H9 (cell line): ENCODE measurements at regions not wholly inside any gene's neighbourhood (a gene's known extent, or its start where the extent isn't known, plus 50 kb on each side); places are given as distances from the start of the nearest gene placed in this dataset.

Experiments
- DNase-seq: peaks from one replicate; pipeline ENCODE4 v3.0.0-alpha.2; 2017
- H2AFZ ChIP-seq: one replicate; pipeline ENCODE4 v1.6.1; 2013; ENCODE audit warnings: mild to moderate bottlenecking, low read length, control low read depth, moderate library complexity
- H2AK5ac ChIP-seq: 2 replicates; pipeline ENCODE4 v1.6.1; 2013; ENCODE audit warnings: low read length, control low read depth, mixed read lengths; ENCODE audit not compliant: insufficient read length
- H2BK120ac ChIP-seq: one replicate; pipeline ENCODE4 v1.6.1; 2013; ENCODE audit warnings: low read depth, mild to moderate bottlenecking, low read length, control low read depth, inconsistent platforms; ENCODE audit not compliant: poor library complexity, severe bottlenecking
- H2BK12ac ChIP-seq: 2 replicates; pipeline ENCODE4 v1.6.1; 2013; ENCODE audit warnings: low read length, control low read depth, mixed read lengths, low read depth; ENCODE audit not compliant: insufficient read length
- H2BK15ac ChIP-seq: 2 replicates; pipeline ENCODE4 v1.6.1; 2013; ENCODE audit warnings: low read depth, low read length, control low read depth
- H2BK20ac ChIP-seq: one replicate; pipeline ENCODE4 v1.6.1; 2013; ENCODE audit warnings: low read depth, mild to moderate bottlenecking, low read length, control low read depth, inconsistent platforms; ENCODE audit not compliant: poor library complexity, severe bottlenecking
- H2BK5ac ChIP-seq: 2 replicates; pipeline ENCODE4 v1.6.1; 2013; ENCODE audit warnings: low read length, control low read depth, mixed read lengths; ENCODE audit not compliant: insufficient read length
- H3K14ac ChIP-seq: 2 replicates; pipeline ENCODE4 v1.6.1; 2013; ENCODE audit warnings: low read length, control low read depth; ENCODE audit not compliant: insufficient read depth
- H3K18ac ChIP-seq: 2 replicates; pipeline ENCODE4 v1.6.1; 2013; ENCODE audit warnings: low read depth, mild to moderate bottlenecking, mixed read lengths, low read length, control low read depth; ENCODE audit not compliant: insufficient read length
- H3K23ac ChIP-seq: 2 replicates; pipeline ENCODE4 v1.6.1; 2013; ENCODE audit warnings: low read length, control low read depth, mixed read lengths, low read depth; ENCODE audit not compliant: insufficient read length
- H3K23me2 ChIP-seq: 2 replicates; pipeline ENCODE4 v1.6.1; 2013; ENCODE audit warnings: low read depth, mild to moderate bottlenecking, mixed read lengths, low read length, control low read depth; ENCODE audit not compliant: insufficient read length, poor library complexity, severe bottlenecking
- H3K27ac ChIP-seq: 2 replicates; pipeline ENCODE4 v1.5.1; 2013; ENCODE audit warnings: low read length, control low read depth, mixed read lengths, low read depth; ENCODE audit not compliant: insufficient read length
- H3K27me3 ChIP-seq: 2 replicates; pipeline ENCODE4 v1.6.1; 2013; ENCODE audit warnings: low read length, control low read depth, inconsistent platforms; ENCODE audit not compliant: insufficient read depth
- H3K4ac ChIP-seq: 2 replicates; pipeline ENCODE4 v1.6.1; 2013; ENCODE audit warnings: low read depth, mild to moderate bottlenecking, control low read depth, inconsistent platforms, low read length, moderate library complexity
- H3K4me1 ChIP-seq: 2 replicates; pipeline ENCODE4 v1.6.1; 2013; ENCODE audit warnings: low read length, control low read depth, inconsistent platforms; ENCODE audit not compliant: insufficient read depth
- H3K4me2 ChIP-seq: 2 replicates; pipeline ENCODE4 v1.6.1; 2013; ENCODE audit warnings: low read length, control low read depth, mixed read lengths; ENCODE audit not compliant: insufficient read length, insufficient read depth
- H3K56ac ChIP-seq: 2 replicates; pipeline ENCODE4 v1.6.1; 2013; ENCODE audit warnings: low read depth, mild to moderate bottlenecking, mixed read lengths, low read length, control low read depth; ENCODE audit not compliant: insufficient read length
- H3K79me1 ChIP-seq: 2 replicates; pipeline ENCODE4 v1.6.1; 2013; ENCODE audit warnings: low read depth, mild to moderate bottlenecking, moderate library complexity, low read length, control low read depth, inconsistent platforms; ENCODE audit not compliant: insufficient read depth, poor library complexity, severe bottlenecking
- H3K79me2 ChIP-seq: 2 replicates; pipeline ENCODE4 v1.6.1; 2013; ENCODE audit warnings: low read length, control low read depth, inconsistent platforms; ENCODE audit not compliant: insufficient read depth
- H3K9ac ChIP-seq: 2 replicates; pipeline ENCODE4 v1.6.1; 2013; ENCODE audit warnings: low read length, control low read depth, mixed read lengths; ENCODE audit not compliant: insufficient read length; ENCODE audit errors: extremely low read depth
- H3K9me3 ChIP-seq: one replicate; pipeline ENCODE4 v1.6.1; 2013; ENCODE audit warnings: low read depth, low read length, inconsistent platforms; ENCODE audit not compliant: control insufficient read depth
- H3T11ph ChIP-seq: one replicate; pipeline ENCODE4 v1.6.1; 2013; ENCODE audit warnings: mild to moderate bottlenecking, low read length, control low read depth, inconsistent platforms
- H4K20me1 ChIP-seq: one replicate; pipeline ENCODE4 v1.6.1; 2013; ENCODE audit not compliant: control insufficient read depth, insufficient read length, insufficient read depth
- H4K5ac ChIP-seq: 2 replicates; pipeline ENCODE4 v1.6.1; 2013; ENCODE audit warnings: low read depth, mild to moderate bottlenecking, mixed read lengths, low read length, control low read depth; ENCODE audit not compliant: insufficient read length
- H4K8ac ChIP-seq: replicated peaks from 2 replicates; pipeline ENCODE4 v1.6.1; 2013; ENCODE audit warnings: low read length, control low read depth, mixed read lengths, low read depth; ENCODE audit not compliant: insufficient read length
- H4K91ac ChIP-seq: 2 replicates; pipeline ENCODE4 v1.6.1; 2013; ENCODE audit warnings: low read depth, mild to moderate bottlenecking, moderate library complexity, mixed read lengths, low read length, control low read depth; ENCODE audit not compliant: insufficient read length
- H3K27ac Mint-ChIP-seq, 3 experiments: 2 replicates in 2 of 3; 3 replicates in 1 of 3; pipeline ENCODE4 v1.8.0; 2020 to 2021; ENCODE audit warnings: mixed read lengths in 3 of 3, mild to moderate bottlenecking in 1 of 3, moderate library complexity in 1 of 3
- H3K27me3 Mint-ChIP-seq: 2 replicates; pipeline ENCODE4 v1.8.0; 2021; ENCODE audit warnings: low read depth, mild to moderate bottlenecking, moderate library complexity, mixed read lengths
- H3K36me3 Mint-ChIP-seq, 3 experiments: 2 replicates in 2 of 3; 3 replicates in 1 of 3; pipeline ENCODE4 v1.8.0; 2020 to 2021; ENCODE audit warnings: low read depth in 3 of 3, mixed read lengths in 3 of 3; ENCODE audit not compliant: insufficient read depth in 1 of 3
- H3K4me1 Mint-ChIP-seq, 2 experiments: 2 replicates each; pipeline ENCODE4 v1.8.0; 2020; ENCODE audit warnings: mixed read lengths in 2 of 2
- H3K4me3 Mint-ChIP-seq, 2 experiments: 2 replicates in 1 of 2; 3 replicates in 1 of 2; pipeline ENCODE4 v1.8.0; 2020 to 2021; ENCODE audit warnings: mild to moderate bottlenecking in 2 of 2, mixed read lengths in 2 of 2, moderate library complexity in 1 of 2
- H3K9me3 Mint-ChIP-seq, 2 experiments: 2 replicates in 1 of 2; 3 replicates in 1 of 2; pipeline ENCODE4 v1.8.0; 2020; ENCODE audit warnings: mild to moderate bottlenecking in 2 of 2, mixed read lengths in 2 of 2, moderate library complexity in 1 of 2
- WGBS: extraction: QIAGEN DNeasy Blood & Tissue Kit; methylation state at CpG from one replicate; pipeline ENCODE4 v1.1.7; 2013; ENCODE audit warnings: missing lambda C conversion rate, low lambda C conversion rate, mixed read lengths; ENCODE audit not compliant: insufficient read length; ENCODE audit errors: extremely low coverage; 5-methylcytosine and 5-hydroxymethylcytosine counted together
- TF ChIP-seq, protein P1 (sequence below): fragments of 200-600 bp; sonication (generic); conservative IDR thresholded peaks from 3 replicates; pipeline ENCODE4 v1.8.0; 2021; ENCODE audit warnings: antibody characterized with exemption, mild to moderate bottlenecking

- no peak overlapping the region for H4K8ac ChIP-seq
- H3K27me3 Mint-ChIP-seq = peaks cover 9% of the 10 kb centered on the region
Observed at GRCh38 chr20:60204601-60205000, 246.4 kb downstream of the CDH26 start.

More at GRCh38 chr20:60204601-60205000, 246.4 kb downstream of the CDH26 start:
- no peak for DNase-seq
- Histone ChIP-seq H3K27me3 (no peaks in the 10 kb centered on the region), H2AK5ac (no peak overlapping the region), H3K56ac (no peak overlapping the region), H3K79me1 (no peaks in the 10 kb centered on the region), H2BK5ac (no peak overlapping the region), H3K18ac (no peak overlapping the region), H3K9ac (no peak overlapping the region), H2BK12ac (no peak overlapping the region), H3K14ac (no peak overlapping the region), H4K5ac (no peak overlapping the region), H3K4me2 (no peak overlapping the region), H3K23ac (no peak overlapping the region), H3K9me3 (no peaks in the 10 kb centered on the region), H3T11ph (no peak overlapping the region), H3K4ac (no peak overlapping the region), H2AFZ (no peak overlapping the region), H4K20me1 (no peaks in the 10 kb centered on the region), H2BK20ac (no peak overlapping the region), H2BK15ac (no peak overlapping the region), H3K27ac (no peak overlapping the region), H4K91ac (no peak overlapping the region), H3K4me1 (no peaks in the 10 kb centered on the region), H3K79me2 (no peaks in the 10 kb centered on the region), H2BK120ac (no peak overlapping the region), H3K23me2 (no peaks in the 10 kb centered on the region)
- WGBS = no CpG with 5 or more reads among the region's 4 CpGs
- no peak overlapping the region for H3K27ac Mint-ChIP-seq
- peaks cover under 1 to 1% of the 10 kb centered on the region in 2 experiments; a peak in 2 of 5 replicates for H3K9me3 Mint-ChIP-seq
- H3K4me3 Mint-ChIP-seq = no peak overlapping the region
- TF ChIP-seq, protein P1, sequence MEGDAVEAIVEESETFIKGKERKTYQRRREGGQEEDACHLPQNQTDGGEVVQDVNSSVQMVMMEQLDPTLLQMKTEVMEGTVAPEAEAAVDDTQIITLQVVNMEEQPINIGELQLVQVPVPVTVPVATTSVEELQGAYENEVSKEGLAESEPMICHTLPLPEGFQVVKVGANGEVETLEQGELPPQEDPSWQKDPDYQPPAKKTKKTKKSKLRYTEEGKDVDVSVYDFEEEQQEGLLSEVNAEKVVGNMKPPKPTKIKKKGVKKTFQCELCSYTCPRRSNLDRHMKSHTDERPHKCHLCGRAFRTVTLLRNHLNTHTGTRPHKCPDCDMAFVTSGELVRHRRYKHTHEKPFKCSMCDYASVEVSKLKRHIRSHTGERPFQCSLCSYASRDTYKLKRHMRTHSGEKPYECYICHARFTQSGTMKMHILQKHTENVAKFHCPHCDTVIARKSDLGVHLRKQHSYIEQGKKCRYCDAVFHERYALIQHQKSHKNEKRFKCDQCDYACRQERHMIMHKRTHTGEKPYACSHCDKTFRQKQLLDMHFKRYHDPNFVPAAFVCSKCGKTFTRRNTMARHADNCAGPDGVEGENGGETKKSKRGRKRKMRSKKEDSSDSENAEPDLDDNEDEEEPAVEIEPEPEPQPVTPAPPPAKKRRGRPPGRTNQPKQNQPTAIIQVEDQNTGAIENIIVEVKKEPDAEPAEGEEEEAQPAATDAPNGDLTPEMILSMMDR = no peak
- peaks cover 6 to 8% of the 10 kb centered on the region in 2 experiments; a peak in 2 of 4 replicates for H3K4me1 Mint-ChIP-seq
- H3K36me3 Mint-ChIP-seq = no peaks in the 10 kb centered on the region
